ENCODE measurements at regions not wholly inside any gene's neighbourhood (a gene's known extent, or its start where the extent isn't known, plus 50 kb on each side); places are given as distances from the start of the nearest gene placed in this dataset.

DNA sequence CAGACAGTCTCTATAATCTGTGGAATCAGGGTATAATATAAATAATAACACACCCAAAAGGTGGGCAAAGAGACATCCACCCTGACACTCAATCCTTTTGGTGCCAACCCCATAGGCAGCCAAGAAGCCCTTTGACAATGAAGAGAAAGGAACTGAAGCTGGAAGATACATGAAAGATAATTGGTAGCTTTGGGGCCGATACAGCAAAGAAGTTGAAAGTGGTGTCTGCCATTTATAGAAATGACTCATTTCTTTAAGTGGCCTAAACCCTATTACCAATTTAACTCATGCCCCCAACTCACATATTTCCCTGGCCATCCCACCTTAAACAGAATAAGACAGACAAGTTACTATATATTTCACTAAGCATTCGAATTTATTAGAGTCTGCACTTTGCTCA, 167.0 kb downstream of the ZC3H11B start:
- peaks cover under 1% of the 10 kb centered on the region for H3K27me3 Mint-ChIP-seq (ENCODE audit: low read depth)
- no peaks in the 10 kb centered on the region for H3K9me3 Mint-ChIP-seq
- DNase-seq (ENCODE audit: low spot score): no peak
- no peaks in the 10 kb centered on the region for H3K4me1 Mint-ChIP-seq (ENCODE audit: low read depth)
- H3K36me3 Mint-ChIP-seq (ENCODE audit: low read depth): no peaks in the 10 kb centered on the region
- no peak overlapping the region for H3K4me3 Mint-ChIP-seq
- no peak overlapping the region for H3K27ac Mint-ChIP-seq

- H3K27me3 Mint-ChIP-seq (ENCODE audit: low read depth): peaks cover 2% of the 10 kb centered on the region
- H3K4me3 Mint-ChIP-seq: no peak overlapping the region
- no peak overlapping the region for H3K27ac Mint-ChIP-seq
- DNase-seq (ENCODE audit: low spot score): no peak
- H3K9me3 Mint-ChIP-seq: no peaks in the 10 kb centered on the region
- no peaks in the 10 kb centered on the region for H3K4me1 Mint-ChIP-seq (ENCODE audit: low read depth)
- H3K36me3 Mint-ChIP-seq (ENCODE audit: low read depth): no peaks in the 10 kb centered on the region
Observed at GRCh38 chr1:219444474-219444873, 168.4 kb downstream of the ZC3H11B start.

GRCh38 chr1:219443763-219444162, 169.1 kb downstream of the ZC3H11B start:
- DNase-seq (ENCODE audit: low spot score): no peak
- no peaks in the 10 kb centered on the region for H3K36me3 Mint-ChIP-seq (ENCODE audit: low read depth)
- H3K27me3 Mint-ChIP-seq (ENCODE audit: low read depth): peaks cover 2% of the 10 kb centered on the region
- no peaks in the 10 kb centered on the region for H3K4me1 Mint-ChIP-seq (ENCODE audit: low read depth)
- H3K27ac Mint-ChIP-seq: no peak overlapping the region
- H3K4me3 Mint-ChIP-seq: no peak overlapping the region
- H3K9me3 Mint-ChIP-seq: no peaks in the 10 kb centered on the region

DNA sequence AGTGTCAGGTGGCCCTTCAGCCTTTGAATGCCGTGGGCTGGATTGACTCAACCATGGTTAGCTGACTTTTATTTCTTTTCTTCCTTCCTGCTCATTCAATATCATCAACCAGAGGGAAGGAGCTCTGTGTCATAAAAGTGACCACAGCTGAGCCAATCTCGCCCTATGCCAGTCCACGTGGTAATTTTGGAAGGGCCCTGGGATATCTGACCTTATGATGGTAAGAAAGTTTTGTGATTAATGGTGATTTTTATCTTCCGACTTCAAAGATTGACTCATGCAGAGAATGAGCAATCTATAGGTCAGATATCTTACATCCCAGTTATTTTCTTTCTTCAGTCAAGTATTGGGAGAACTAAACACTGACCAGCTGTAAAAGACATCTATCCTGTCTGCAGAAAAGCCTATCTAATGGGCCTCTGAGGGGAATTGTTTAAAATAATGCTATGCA, 170.3 kb downstream of the ZC3H11B start:
- H3K27me3 Mint-ChIP-seq (ENCODE audit: low read depth): peaks cover 2% of the 10 kb centered on the region

DNA sequence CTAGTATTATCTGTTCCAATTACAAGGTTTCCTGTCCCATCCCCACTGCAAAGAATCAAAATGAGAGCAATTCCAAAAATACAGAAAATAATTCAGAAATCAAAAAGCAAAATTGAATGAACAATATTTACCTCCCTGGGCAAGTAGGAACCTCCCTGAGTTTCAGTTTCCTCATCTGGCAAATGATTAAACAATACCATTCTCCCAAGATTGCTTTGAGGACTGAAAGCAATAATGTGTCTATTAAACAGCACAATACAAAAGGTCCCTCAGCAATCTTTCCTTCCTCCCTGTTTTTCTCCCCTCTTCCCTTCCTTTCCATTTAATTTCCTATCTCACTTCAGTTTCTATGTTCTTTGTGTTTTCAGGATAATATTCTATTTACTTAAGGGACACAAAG, 171.0 kb downstream of the ZC3H11B start:
- no peaks in the 10 kb centered on the region for H3K36me3 Mint-ChIP-seq (ENCODE audit: low read depth)
- no peak overlapping the region for H3K27ac Mint-ChIP-seq
- no peaks in the 10 kb centered on the region for H3K4me1 Mint-ChIP-seq (ENCODE audit: low read depth)
- no peaks in the 10 kb centered on the region for H3K9me3 Mint-ChIP-seq
- H3K27me3 Mint-ChIP-seq (ENCODE audit: low read depth): peaks cover 2% of the 10 kb centered on the region
- no peak for DNase-seq (ENCODE audit: low spot score)
- H3K4me3 Mint-ChIP-seq: no peak overlapping the region

More for the DNA sequence above, 170.3 kb downstream of the ZC3H11B start:
- no peak for DNase-seq (ENCODE audit: low spot score)
- no peak overlapping the region for H3K4me3 Mint-ChIP-seq
- H3K9me3 Mint-ChIP-seq: no peaks in the 10 kb centered on the region
- no peaks in the 10 kb centered on the region for H3K36me3 Mint-ChIP-seq (ENCODE audit: low read depth)
- H3K4me1 Mint-ChIP-seq (ENCODE audit: low read depth): no peaks in the 10 kb centered on the region
- H3K27ac Mint-ChIP-seq: no peak overlapping the region

- no peak for DNase-seq (ENCODE audit: low spot score)
- no peak overlapping the region for H3K4me3 Mint-ChIP-seq
- no peaks in the 10 kb centered on the region for H3K36me3 Mint-ChIP-seq (ENCODE audit: low read depth)
- no peaks in the 10 kb centered on the region for H3K4me1 Mint-ChIP-seq (ENCODE audit: low read depth)
- H3K27ac Mint-ChIP-seq: no peak overlapping the region
- no peaks in the 10 kb centered on the region for H3K9me3 Mint-ChIP-seq
- H3K27me3 Mint-ChIP-seq (ENCODE audit: low read depth): peaks cover 2% of the 10 kb centered on the region
Observed at GRCh38 chr1:219439376-219439775, 173.5 kb downstream of the ZC3H11B start.

DNA sequence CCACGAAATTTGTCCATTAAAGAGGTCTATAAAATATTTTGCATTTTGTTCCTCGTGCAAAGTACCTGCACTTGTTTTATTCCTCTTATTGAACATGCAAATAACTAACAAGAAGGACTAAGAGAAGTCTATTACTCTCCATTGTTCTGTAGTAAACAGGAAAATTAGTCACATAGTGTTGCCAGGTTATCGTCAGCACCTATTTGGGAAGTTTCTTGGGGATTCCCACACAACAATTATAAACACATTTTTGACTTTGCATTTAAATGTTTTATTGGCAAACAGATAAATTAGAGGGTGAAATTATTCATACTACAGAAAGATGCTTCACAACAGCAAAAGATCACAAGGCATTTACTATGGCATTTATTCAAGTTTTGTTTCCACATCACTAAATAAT, 174.5 kb downstream of the ZC3H11B start:
- Mint-ChIP-seq H3K27me3 (ENCODE audit: low read depth) (peaks cover 2% of the 10 kb centered on the region), H3K4me3 (no peak overlapping the region), H3K36me3 (ENCODE audit: low read depth) (no peaks in the 10 kb centered on the region), H3K27ac (no peak overlapping the region), H3K9me3 (no peaks in the 10 kb centered on the region), H3K4me1 (ENCODE audit: low read depth) (no peaks in the 10 kb centered on the region)
- no peak for DNase-seq (ENCODE audit: low spot score)

- no peak for DNase-seq (ENCODE audit: low spot score)
- Mint-ChIP-seq H3K27me3 (ENCODE audit: low read depth) (no peaks in the 10 kb centered on the region), H3K36me3 (ENCODE audit: low read depth) (no peaks in the 10 kb centered on the region), H3K9me3 (no peaks in the 10 kb centered on the region), H3K4me1 (ENCODE audit: low read depth) (no peaks in the 10 kb centered on the region), H3K4me3 (no peak overlapping the region), H3K27ac (no peak overlapping the region)
Observed at GRCh38 chr1:219434923-219435297, 178.0 kb downstream of the ZC3H11B start.

DNA sequence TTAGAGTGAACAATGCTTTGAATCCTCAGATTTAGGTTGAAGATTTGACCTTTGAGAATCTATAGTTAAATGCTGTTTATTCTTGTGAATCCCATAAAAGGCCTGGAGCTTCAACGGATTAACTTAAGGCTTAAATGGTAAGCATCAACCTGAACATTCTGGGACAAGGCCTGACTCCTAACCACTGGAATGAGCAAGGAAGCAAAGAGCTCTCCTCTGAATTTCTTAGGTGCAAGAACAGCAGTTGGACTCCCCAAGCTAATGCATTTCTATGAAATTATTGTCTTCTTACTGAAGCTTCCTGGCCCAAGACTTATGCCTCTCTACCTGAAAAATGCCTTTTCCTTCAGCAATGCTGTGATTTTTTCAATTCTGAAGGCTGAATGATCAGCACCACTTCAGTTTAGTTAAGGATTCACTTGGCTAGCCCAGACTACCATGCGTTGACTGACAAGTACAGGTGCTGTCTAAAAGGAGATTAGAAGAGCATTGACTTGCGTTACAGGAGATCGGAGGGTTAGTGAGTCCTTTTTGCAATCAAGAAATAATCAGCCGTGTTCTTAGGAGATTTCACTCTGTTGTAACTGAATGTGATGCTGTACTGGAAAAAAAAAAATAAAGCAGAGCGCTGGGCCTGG, 178.5 kb downstream of the ZC3H11B start:
- no peak for DNase-seq (ENCODE audit: low spot score)

GRCh38 chr1:219433496-219434131, 179.3 kb downstream of the ZC3H11B start:
- Mint-ChIP-seq H3K4me1 (ENCODE audit: low read depth) (no peaks in the 10 kb centered on the region), H3K27ac (no peak overlapping the region), H3K9me3 (no peaks in the 10 kb centered on the region), H3K36me3 (ENCODE audit: low read depth) (no peaks in the 10 kb centered on the region), H3K27me3 (ENCODE audit: low read depth) (no peaks in the 10 kb centered on the region), H3K4me3 (no peak overlapping the region)
- no peak for DNase-seq (ENCODE audit: low spot score)

More for the DNA sequence above, 178.5 kb downstream of the ZC3H11B start:
- H3K27ac Mint-ChIP-seq: no peak overlapping the region
- no peaks in the 10 kb centered on the region for H3K36me3 Mint-ChIP-seq (ENCODE audit: low read depth)
- no peaks in the 10 kb centered on the region for H3K27me3 Mint-ChIP-seq (ENCODE audit: low read depth)
- no peaks in the 10 kb centered on the region for H3K9me3 Mint-ChIP-seq
- H3K4me1 Mint-ChIP-seq (ENCODE audit: low read depth): no peaks in the 10 kb centered on the region
- no peak overlapping the region for H3K4me3 Mint-ChIP-seq

- Mint-ChIP-seq H3K4me1 (ENCODE audit: low read depth) (peaks cover 2% of the 10 kb centered on the region), H3K36me3 (ENCODE audit: low read depth) (no peaks in the 10 kb centered on the region), H3K27ac (no peak overlapping the region), H3K4me3 (no peak overlapping the region), H3K27me3 (ENCODE audit: low read depth) (no peaks in the 10 kb centered on the region), H3K9me3 (no peaks in the 10 kb centered on the region)
- DNase-seq (ENCODE audit: low spot score): no peak
Observed at GRCh38 chr1:219433001-219433400, 179.9 kb downstream of the ZC3H11B start.

DNA sequence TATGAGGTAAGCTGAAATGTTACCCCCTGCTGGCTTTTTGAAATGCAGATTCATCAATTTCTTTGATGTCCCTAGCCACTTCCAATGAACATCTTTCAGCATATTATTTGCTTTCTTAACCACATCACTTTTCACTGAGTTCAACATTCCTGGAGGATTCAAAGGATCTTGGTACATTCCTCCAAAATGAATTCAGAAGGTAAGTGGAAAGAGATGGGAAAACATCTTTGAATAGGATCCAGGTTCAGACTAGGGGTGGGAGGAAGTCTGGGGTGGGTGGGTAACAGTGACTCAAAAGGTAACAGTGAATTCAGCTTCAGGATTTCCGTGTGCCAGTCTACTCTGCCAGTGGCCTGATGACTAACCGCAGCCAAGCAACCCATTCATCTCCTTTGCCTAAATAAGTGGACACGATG, 180.7 kb downstream of the ZC3H11B start:
- H3K36me3 Mint-ChIP-seq (ENCODE audit: low read depth): no peaks in the 10 kb centered on the region
- no peak overlapping the region for H3K27ac Mint-ChIP-seq
- no peaks in the 10 kb centered on the region for H3K9me3 Mint-ChIP-seq
- H3K4me3 Mint-ChIP-seq: no peak overlapping the region
- H3K4me1 Mint-ChIP-seq (ENCODE audit: low read depth): peaks cover 2% of the 10 kb centered on the region
- no peak for DNase-seq (ENCODE audit: low spot score)
- no peaks in the 10 kb centered on the region for H3K27me3 Mint-ChIP-seq (ENCODE audit: low read depth)

DNA sequence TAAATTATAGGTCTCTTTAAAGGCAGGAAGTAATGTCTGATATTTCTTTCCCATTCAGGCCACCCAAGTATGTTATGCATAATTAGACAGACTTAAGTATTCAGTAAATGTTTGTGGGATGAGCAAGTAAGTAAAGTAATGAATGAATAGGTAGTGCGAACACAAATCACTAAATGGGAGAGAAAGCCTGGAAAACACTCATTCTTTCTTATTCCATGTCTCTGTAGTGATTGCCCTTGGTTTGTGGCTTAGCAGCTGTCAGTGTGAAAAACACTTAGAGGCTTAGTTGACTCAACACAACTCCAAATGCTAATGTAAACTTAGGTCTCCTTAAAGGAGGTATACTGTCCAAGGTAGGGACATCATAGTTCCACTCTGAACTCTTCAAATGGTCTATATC, 182.5 kb downstream of the ZC3H11B start:
- Mint-ChIP-seq H3K27ac (no peak overlapping the region), H3K36me3 (ENCODE audit: low read depth) (no peaks in the 10 kb centered on the region), H3K27me3 (ENCODE audit: low read depth) (no peaks in the 10 kb centered on the region), H3K4me3 (no peak overlapping the region), H3K9me3 (no peaks in the 10 kb centered on the region), H3K4me1 (ENCODE audit: low read depth) (peaks cover 2% of the 10 kb centered on the region)
- DNase-seq (ENCODE audit: low spot score): no peak

DNA sequence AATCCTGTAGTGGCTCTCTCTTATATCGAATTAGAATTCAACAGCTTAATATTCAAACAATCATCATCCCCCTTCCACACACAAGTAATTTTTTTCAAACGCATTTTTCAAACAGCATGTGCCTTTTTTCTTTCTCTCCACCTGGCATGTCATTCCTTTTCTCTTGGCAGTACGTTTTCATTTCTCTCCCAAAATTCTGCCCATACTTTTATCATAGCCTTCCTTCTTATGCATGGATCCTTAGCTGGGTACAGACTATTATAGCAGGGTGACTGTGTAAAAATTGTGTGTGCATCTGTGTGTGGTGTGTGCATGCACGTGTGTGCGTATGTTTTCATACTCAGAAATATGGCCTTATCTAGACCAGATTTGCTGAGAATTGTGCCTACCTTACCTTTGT, 184.3 kb downstream of the ZC3H11B start:
- H3K36me3 Mint-ChIP-seq (ENCODE audit: low read depth): no peaks in the 10 kb centered on the region
- H3K27me3 Mint-ChIP-seq (ENCODE audit: low read depth): no peaks in the 10 kb centered on the region
- no peak overlapping the region for H3K27ac Mint-ChIP-seq
- H3K9me3 Mint-ChIP-seq: no peaks in the 10 kb centered on the region
- H3K4me3 Mint-ChIP-seq: no peak overlapping the region
- H3K4me1 Mint-ChIP-seq (ENCODE audit: low read depth): peaks cover 2% of the 10 kb centered on the region
- DNase-seq (ENCODE audit: low spot score): no peak

DNA sequence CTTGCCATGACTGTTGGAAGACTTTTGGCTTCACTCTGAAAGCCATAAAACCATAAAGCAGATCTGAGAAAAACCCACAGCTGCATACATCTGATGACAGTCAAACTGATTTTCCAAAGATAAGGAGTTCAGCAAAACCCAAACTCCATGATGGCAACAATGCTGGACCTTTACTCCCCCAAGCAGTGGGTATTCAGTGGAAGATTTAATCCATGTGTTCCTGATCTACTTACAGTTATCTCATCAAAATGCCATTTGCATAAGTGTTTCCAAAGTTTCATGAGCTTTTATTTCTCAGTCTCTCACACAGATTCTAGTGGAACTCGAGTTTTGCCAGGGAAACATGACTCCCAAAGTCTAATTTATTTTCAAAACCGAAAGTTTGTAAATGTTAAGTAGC, 184.9 kb downstream of the ZC3H11B start:
- Mint-ChIP-seq H3K27me3 (ENCODE audit: low read depth) (no peaks in the 10 kb centered on the region), H3K4me3 (no peak overlapping the region), H3K4me1 (ENCODE audit: low read depth) (peaks cover 2% of the 10 kb centered on the region), H3K36me3 (ENCODE audit: low read depth) (no peaks in the 10 kb centered on the region), H3K27ac (no peak overlapping the region), H3K9me3 (no peaks in the 10 kb centered on the region)
- DNase-seq (ENCODE audit: low spot score): no peak

All from T-helper 2 cell treated with Interferon-gamma antibody and Interleukin-4, amounts not matched to agents 5 μg/mL and 100 μg/mL, for 36 hours (primary cell).